ENCODE measurements at regions not wholly inside any gene's neighbourhood (a gene's known extent, or its start where the extent isn't known, plus 50 kb on each side); places are given as distances from the start of the nearest gene placed in this dataset.

DNA sequence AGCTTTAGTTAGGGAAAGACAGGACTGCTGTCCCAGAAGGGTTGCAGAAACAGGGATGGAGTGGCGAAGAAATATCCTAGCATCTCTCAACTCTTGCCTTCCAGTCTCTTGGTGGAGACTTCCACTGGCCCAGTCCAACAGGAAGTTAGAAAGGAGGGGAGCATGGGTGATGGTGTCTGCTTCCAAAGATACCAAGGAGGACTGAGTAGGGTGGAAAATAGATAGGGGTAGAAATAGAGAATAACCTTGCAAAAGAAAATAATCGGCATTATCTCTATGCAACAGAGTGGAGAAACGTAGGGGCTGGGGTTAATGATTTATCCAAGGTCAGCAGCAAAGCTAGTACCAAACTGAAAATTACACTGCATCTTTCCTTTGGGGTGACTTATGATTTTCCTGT, 242.3 kb downstream of the PSAT1 start (continued):
- TF ChIP-seq NRF1 (IDR thresholded peaks at IDR 0.05; ENCODE audit: low read depth, low read length): no peak
- TF ChIP-seq JUN (IDR thresholded peaks at IDR 0.05; ENCODE audit: low read depth, low read length): no peak
- no peak for TF ChIP-seq POU5F1 (IDR thresholded peaks at IDR 0.05; ENCODE audit: low read depth, low read length)
- TF ChIP-seq, protein P1, sequence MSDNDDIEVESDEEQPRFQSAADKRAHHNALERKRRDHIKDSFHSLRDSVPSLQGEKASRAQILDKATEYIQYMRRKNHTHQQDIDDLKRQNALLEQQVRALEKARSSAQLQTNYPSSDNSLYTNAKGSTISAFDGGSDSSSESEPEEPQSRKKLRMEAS (IDR thresholded peaks at IDR 0.05): no peak
